Esophagus squamous epithelium (tissue), 5 donors: ENCODE measurements at regions not wholly inside any gene's neighbourhood (a gene's known extent, or its start where the extent isn't known, plus 50 kb on each side); places are given as distances from the start of the nearest gene placed in this dataset.

ENCODE experiments used
- DNase-seq: peaks from one replicate; lab custom pipeline; 2025; lab: John Stamatoyannopoulos, UW
- H3K27ac ChIP-seq, 4 donors: fragments of 200-600 bp; sonication (generic); one replicate each; pipeline ENCODE4 v1.5.1; 2016 to 2019; ENCODE audit warnings: mild to moderate bottlenecking in 1 of 4
- H3K27me3 ChIP-seq, 4 donors: fragments of 200-600 bp; sonication (generic); 1 replicate in 3 of 4; 2 replicates in 1 of 4; pipeline versions ENCODE4 v1.5.1 to v1.6.0; 2017 to 2021; ENCODE audit warnings: antibody characterized with exemption in 1 of 4
- H3K36me3 ChIP-seq, 3 donors: fragments of 200-600 bp; sonication (generic); one replicate each; pipeline ENCODE4 v1.5.1; 2016 to 2019
- H3K4me1 ChIP-seq, 3 donors: fragments of 200-600 bp; sonication (generic); one replicate each; pipeline ENCODE4 v1.5.1; 2017 to 2019
- H3K4me3 ChIP-seq, 4 donors: fragments of 200-600 bp; sonication (generic); 1 replicate in 3 of 4; 2 replicates in 1 of 4; pipeline ENCODE4 v1.5.1; 2016 to 2019; ENCODE audit warnings: mild to moderate bottlenecking in 2 of 4, moderate library complexity in 1 of 4
- H3K9me3 ChIP-seq, 3 donors: fragments of 200-600 bp; sonication (generic); one replicate each; pipeline ENCODE4 v1.5.1; 2016 to 2019
- CTCF ChIP-seq, 6 experiments: fragments of 450-650 bp in 4 of 6; fragments of 200-600 bp in 2 of 6; sonication (generic) in 2 of 6; IDR thresholded peaks; one replicate each; pipeline ENCODE4 v1.5.1; 2016 to 2019; ENCODE audit warnings: antibody characterized with exemption in 6 of 6, mild to moderate bottlenecking in 4 of 6, moderate library complexity in 4 of 6
- POLR2A ChIP-seq, 4 donors: fragments of 450-650 bp; IDR thresholded peaks; one replicate each; pipeline ENCODE4 v1.6.1; 2017; ENCODE audit warnings: antibody characterized with exemption in 4 of 4, mild to moderate bottlenecking in 4 of 4, moderate library complexity in 3 of 4
- WGBS, 2 donors: methylation state at CpG; one replicate each; pipeline ENCODE4 v1.1.5; 2018; 5-methylcytosine and 5-hydroxymethylcytosine counted together
- intact Hi-C: fragments of 100-400 bp; cut with DNase I; formaldehyde crosslinking; loops from one replicate; pipeline ENCODE4 v1.15.0; 2022
- donor health status: DM: yes; HTN: yes; CAD: no.

DNA sequence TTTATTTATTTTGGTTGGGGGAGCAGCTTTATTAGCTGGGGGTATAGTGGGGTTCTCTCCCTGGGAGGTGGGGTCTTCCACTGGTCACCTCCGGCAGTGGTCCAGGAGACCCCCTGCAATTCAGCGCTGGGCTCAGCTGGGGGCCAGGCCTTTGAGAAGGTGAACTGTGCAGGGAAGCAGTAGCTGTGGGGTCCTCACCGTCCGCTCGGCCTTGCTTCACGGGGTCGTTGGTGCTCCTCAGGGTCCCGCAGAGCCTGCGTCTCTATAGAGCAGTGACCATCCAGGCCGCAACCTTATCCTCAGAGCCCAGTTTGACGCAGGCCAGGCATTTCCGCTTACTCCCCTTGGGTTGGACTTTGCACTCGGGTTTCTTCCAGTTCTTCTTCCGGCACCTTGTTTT is 1954.7 kb downstream of the TP53TG3F start:
- TF ChIP-seq POLR2A (IDR thresholded peaks at IDR 0.05): no peak
- TF ChIP-seq CTCF (IDR thresholded peaks at IDR 0.05): no peak
- 90 to 92% methylated on average over 8 to 13 of the region's 14 CpGs for WGBS, 2 donors
- DNase-seq: no peak
- Histone ChIP-seq H3K4me3 (no peak overlapping the region), H3K4me1 (no peaks in the 10 kb centered on the region), H3K27me3 (no peaks in the 10 kb centered on the region), H3K9me3 (peaks cover 0 to 6% (median 0%) of the 10 kb centered on the region in 3 donors), H3K36me3 (no peaks in the 10 kb centered on the region), H3K27ac (no peak overlapping the region)
- intact Hi-C loops: no loop called here

- Histone ChIP-seq H3K4me1 (no peaks in the 10 kb centered on the region), H3K27me3 (no peaks in the 10 kb centered on the region), H3K36me3 (no peaks in the 10 kb centered on the region), H3K9me3 (peaks cover 0 to 6% (median 0%) of the 10 kb centered on the region in 3 donors), H3K4me3 (no peak overlapping the region), H3K27ac (no peak overlapping the region)
- intact Hi-C loops: no loop called here
- no peak for DNase-seq
- WGBS, 2 donors: 75 to 80% methylated on average over 6 to 8 of the region's 19 CpGs
- TF ChIP-seq CTCF (IDR thresholded peaks at IDR 0.05) (no peak), POLR2A (IDR thresholded peaks at IDR 0.05) (no peak)
Measured at GRCh38 chr16:35414563-35414962, 1955.2 kb downstream of the TP53TG3F start.

DNA sequence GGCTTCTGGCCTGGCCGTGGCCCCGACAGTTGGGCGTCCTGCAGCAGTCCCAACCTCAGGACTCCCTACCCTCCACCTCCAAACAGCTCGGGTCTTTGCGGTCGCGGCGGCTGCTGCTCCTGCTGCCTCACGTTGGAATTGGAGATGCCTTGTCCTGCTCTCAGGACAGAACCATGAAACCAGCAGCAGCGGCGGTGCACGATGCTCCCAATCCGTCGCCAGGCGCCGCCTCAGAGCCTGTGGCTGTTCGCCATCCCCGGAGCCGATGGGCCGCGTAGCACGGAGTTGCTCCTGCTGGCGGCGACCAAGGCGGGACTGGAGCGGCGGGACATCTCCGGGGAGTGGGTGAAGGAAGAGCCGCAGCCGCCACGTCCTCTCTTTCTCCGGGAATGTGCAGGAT is 1965.9 kb downstream of the TP53TG3F start:
- Histone ChIP-seq H3K36me3 (no peaks in the 10 kb centered on the region), H3K9me3 (no peaks in the 10 kb centered on the region), H3K27ac (no peak overlapping the region), H3K4me3 (no peak overlapping the region), H3K27me3 (no peaks in the 10 kb centered on the region), H3K4me1 (no peaks in the 10 kb centered on the region)
- intact Hi-C loops: no loop called here
- TF ChIP-seq CTCF (IDR thresholded peaks at IDR 0.05) (no peak), POLR2A (IDR thresholded peaks at IDR 0.05) (no peak)
- WGBS, 2 donors: 59 to 64% methylated on average over 12 to 23 of the region's 32 CpGs
- no peak for DNase-seq

- WGBS, 2 donors: 0 to 7% methylated on average over 4 of the region's 4 CpGs
- no peaks in the 10 kb centered on the region for H3K9me3 ChIP-seq
- no peaks in the 10 kb centered on the region for H3K4me1 ChIP-seq
- H3K36me3 ChIP-seq: no peaks in the 10 kb centered on the region
- DNase-seq: no peak
- intact Hi-C loops: no loop called here
- H3K27me3 ChIP-seq: no peaks in the 10 kb centered on the region
- H3K27ac ChIP-seq: no peak overlapping the region
- no peak overlapping the region for H3K4me3 ChIP-seq
- TF ChIP-seq POLR2A (IDR thresholded peaks at IDR 0.05) (no peak), CTCF (IDR thresholded peaks at IDR 0.05) (peak in 5 of 6 experiments; percentile 39 to 71 (median 58))
Measured at GRCh38 chr16:35431829-35432663, 1972.6 kb downstream of the TP53TG3F start.

- Histone ChIP-seq H3K4me1 (no peaks in the 10 kb centered on the region), H3K36me3 (no peaks in the 10 kb centered on the region), H3K27me3 (no peaks in the 10 kb centered on the region), H3K27ac (no peak overlapping the region), H3K9me3 (peaks cover 0 to 5% (median 0%) of the 10 kb centered on the region in 3 donors), H3K4me3 (no peak overlapping the region)
- TF ChIP-seq POLR2A (IDR thresholded peaks at IDR 0.05) (no peak), CTCF (IDR thresholded peaks at IDR 0.05) (no peak)
- intact Hi-C loops: no loop called here
- DNase-seq: no peak
Measured at GRCh38 chr16:35440875-35441274, 1981.5 kb downstream of the TP53TG3F start.
